Stimulated activated CD8-positive, alpha-beta memory T cell treated with anti-CD3 and anti-CD28 coated beads, Interleukin-15, amount 100 ng/mL, for 48 hours (primary cell): ENCODE measurements at regions not wholly inside any gene's neighbourhood (a gene's known extent, or its start where the extent isn't known, plus 50 kb on each side); places are given as distances from the start of the nearest gene placed in this dataset.
"Not testable (repeated sequence)": the region's sequence is repeated elsewhere in the genome, so short reads cannot be mapped to it uniquely, and the experiment has no call there.

Experiments used
- DNase-seq, 2 donors: peaks; one replicate each; pipeline ENCODE4 v3.0.0-alpha.2; 2020; ENCODE audit warnings: low read depth in 2 of 2

DNA sequence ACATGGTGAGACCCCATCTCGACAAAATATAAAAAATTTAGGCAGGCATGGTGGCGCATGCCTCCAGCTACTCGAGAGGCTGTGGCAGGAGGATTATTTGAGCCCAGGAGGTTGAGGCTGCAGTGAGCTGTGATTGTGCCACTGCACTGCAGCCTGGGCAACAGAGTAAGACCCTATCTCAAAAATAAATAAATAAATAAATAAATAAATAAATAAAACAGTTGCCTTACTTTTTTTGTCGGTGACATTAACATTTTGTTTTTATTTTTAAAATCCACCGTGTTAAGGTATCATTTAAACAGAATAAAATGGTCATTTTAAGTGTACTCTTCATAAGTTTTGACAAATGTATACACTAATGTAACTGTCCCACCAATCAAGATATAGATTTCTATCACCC, 57.0 kb downstream of the RASL11A start:
- no peak for DNase-seq

DNA sequence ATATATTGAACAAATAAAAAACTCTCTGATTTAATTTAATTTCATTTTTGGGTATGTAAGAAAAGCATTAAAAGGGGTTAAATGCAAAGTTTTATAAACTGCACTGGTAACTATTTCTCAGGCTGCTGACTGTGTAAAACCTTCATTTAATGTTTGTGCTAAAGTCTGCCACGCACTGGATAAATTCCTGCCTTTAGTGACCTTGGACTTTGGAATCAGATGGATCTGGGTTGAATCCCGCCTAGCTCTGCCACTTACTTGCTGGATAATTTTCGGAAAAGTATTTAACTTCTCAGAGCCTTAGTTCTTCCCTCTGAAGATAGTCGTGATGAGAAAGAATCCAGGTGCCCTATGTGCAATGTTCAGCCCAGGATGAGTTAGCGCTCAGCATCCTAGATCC, 58.6 kb downstream of the RASL11A start:
- DNase-seq = no peak

DNA sequence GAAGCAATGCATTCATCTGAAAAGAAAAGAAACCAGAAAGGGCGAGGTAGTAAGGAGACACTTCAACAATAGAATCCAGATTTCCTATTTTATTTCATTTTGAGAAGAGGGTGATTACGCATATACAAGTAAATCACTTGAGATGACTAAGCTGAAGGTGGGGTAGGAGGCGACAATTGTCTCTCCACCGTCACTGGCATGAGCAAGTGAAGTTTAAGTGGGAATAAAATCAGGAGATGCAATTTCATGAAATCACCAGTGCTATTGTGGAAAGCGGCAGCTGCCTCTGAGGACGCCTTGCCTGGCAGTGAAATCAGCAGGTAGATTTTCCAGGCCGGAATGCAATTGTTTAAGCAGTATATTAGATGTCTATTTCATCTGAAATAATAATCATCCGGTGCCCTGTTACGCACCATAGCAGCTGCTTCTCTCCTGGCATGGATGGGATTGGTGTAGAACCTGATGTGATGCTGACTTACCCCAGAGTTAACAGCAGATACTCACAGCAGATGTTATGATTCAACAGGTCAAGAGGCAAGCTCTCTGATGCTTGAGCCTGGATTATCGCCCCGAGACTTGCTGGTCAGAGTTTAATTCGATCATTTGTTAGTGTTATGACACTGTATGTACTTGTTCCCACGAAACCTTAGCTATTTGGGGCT, 64.3 kb downstream of the RASL11A start:
- DNase-seq = no peak

DNA sequence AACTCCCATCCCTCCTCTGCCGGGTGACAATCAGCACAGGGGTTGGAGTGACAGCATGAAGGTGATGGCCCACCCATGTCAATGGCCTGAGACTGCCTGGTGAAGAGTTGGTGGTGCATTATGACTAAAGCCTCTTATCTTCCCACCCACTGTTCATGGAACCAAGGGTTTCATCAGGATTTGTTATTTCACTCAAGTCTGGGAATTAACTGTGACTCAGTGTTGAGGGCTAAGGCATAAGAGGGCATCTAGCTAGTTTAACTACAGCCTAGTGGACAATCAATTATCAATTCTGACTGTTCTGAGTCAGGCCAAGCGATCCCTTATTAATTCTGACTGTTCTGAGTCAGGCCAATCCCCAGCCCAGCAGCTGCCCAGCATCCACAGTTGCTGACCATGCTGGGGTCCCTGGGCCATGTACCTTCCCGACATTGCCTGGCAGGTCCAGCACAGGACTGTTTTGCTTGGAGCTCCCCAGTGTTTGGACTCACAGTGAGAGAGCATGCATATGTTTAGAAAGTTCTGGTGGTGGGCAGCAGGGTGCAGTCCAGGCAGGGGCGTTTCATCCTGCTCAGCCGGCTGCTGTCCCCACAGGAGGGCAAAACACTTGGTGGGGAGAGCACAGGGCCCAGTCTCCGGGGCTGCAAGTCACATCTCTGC, 65.5 kb downstream of the RASL11A start:
- no peak for DNase-seq

DNA sequence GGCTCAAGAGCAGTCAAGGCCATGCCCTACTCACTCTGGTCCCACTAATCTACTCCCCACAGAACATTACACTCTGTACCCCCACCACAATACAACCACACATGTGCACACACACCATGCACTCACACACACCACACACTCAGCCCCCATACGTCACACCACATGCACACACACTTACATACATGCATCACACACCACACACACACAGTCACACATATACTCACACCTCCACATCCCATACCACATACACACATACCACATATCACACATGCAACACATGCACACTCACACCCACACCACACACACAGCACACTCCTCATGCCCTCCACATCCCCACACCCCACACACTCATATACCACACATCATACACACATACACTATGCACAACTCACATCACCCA, 67.6 kb downstream of the RASL11A start:
- DNase-seq = no peak

DNA sequence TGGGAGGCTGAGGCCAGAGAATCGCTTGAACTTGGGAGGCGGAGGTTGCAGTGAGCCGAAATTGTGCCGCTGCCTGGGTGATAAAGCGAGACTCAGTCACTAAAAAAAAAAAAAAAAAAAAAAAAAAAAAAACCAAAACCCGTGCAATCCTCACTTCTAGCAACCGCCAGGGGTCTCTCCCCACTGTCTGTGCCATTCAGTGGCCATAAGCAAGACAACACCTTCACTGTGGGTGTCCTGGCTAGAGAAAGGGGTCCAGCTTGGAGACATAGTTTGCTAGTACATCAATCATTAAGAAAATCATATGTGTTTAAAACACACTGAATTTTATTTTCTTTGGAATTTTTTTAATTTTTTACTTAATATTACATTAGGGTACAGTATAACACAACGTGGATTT, 68.2 kb downstream of the RASL11A start:
- no peak for DNase-seq

DNA sequence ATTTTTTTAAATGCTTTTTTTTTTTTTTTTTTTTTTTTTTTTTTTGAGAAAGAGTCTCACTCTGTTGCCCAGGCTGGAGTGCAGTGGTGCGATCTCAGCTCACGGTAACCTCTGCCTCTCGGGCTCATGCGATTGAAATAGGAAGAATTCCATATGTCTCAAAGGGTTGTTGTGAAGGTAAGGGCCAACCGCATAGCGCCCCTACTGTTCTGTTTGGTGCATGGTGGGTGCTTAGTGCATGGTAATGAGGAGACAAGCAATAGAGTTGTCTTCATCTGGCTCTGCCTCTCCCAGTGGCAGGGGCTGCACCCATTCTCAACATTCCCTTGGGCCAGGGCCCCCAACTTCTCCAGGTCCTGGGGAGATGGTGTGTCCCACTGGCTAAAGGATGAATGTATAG, 68.7 kb downstream of the RASL11A start:
- peak in 1 of 2 donors; percentile 17 for DNase-seq

DNA sequence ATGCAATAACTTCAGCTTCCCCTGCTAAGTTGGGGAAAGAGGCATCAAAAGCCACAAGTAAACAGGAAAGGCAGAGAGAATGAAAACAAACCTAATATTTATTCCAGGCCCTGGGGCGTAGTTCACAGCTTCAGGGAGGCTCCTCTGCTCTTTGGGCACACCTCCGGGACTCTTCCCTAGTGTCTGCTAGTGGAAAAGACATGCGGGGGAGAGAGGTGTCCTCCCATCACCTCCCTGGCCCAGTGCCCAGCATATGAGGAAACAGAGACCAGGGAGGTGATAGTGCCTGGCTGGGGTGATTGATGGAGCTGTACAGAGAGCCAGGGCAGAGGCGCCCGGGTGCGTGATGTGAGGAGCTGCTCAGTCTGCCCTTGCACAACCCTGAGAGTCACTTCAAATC, 71.0 kb downstream of the RASL11A start:
- DNase-seq = no peak

DNA sequence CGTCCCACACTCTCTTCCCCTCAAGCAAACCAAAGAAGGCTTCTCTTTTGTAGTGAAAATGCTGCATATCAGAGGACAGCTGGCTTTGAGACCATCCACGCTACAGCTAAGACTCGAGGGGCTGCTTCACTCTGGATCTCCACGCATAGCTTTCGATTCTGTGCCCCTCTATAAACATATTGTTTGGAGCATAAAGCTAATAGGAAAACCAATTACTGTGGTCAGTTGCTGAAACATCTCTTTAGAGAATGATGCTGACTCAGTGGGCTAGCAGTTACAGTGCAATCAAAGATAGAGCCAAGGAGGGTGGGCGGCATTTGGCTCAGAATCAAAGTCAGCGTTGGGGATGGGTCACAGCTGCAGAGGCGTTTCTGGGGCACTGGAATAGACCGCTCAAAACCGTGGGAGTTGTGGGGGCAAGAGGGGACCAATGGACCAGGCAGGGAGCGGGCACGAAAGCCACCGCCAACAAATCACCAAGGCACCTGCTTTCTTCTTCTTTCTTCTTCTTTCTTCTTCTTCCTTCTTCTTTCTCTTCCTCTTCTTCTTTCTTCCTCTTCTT, 76.7 kb downstream of the RASL11A start:
- DNase-seq = no peak

DNA sequence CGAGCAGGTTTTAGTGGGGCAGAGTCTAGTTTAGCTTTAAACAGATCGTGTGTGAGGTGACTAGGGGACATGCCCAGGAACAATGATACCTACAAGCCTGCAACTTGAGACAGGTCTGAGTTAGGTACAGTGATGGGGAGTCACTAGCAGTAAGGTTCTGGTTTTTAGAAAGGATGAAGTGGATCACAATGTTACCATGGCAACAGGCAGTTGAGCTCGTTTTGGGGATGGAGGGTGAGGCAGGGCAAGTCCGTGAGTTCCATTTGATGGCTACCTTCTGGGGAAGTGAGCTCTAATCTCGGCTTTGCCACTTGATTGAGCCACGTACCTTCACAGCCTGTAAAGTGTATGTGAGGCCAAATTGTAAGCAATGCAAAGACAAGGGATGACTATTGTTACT, 76.0 kb upstream of the GTF3A start:
- DNase-seq = no peak

DNA sequence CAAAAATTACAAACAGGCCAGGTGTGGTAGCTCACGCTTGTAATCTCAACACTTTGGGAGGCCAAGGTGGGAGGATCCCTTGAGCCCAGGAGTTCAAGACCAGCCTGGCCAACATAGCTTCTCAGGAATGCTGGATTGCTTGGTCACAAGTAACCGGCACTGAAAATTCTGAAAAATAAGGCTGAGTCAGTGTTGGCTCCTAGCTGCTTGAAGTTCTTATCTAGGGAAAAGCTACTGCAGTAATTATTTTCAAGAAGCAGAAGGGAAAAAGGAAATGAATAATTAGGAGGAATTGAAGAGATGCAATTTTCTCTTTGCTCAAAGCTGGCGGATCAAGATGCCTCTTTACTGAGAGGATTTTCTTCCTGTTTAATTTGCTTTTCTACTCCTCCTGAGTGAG, 75.0 kb upstream of the GTF3A start:
- DNase-seq = no peak

DNA sequence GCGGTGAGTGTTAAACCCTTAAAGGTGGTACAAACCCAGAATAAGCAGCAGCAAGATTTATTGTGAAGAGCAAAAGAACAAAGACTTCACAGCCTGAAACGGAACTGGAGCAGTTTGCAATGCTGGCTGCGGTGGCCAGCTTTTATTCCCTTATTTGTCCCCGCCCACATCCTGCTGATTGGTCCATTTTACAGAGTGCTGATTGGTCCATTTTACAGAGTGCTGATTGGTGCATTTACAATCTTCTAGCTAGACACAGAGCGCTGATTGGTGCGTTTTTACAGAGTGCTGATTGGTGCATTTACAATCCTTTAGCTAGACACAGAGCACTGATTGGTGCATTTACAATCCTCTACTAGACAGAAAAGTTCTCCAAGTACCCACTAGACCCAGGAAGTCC, 73.6 kb upstream of the GTF3A start:
- not testable (repeated sequence) for DNase-seq

DNA sequence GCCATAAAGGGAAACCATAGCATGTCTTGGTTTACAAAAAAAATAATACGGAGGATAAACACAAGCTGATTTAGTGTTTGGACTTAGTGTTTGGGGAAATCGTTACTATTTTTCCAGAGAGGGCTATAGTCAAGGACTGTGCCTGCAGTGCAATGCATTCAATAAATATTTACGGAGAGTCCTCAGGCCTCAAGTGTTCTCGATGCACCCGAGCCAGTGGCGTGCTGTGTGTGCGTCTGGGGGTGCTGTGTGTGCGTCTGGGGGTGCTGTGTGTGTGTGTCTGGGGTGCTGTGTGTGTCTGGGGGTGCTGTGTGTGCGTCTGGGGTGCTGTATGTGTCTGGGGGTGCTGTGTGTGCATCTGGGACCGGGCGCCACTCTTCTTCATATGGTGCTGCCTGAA, 71.7 kb upstream of the GTF3A start:
- DNase-seq = no peak

DNA sequence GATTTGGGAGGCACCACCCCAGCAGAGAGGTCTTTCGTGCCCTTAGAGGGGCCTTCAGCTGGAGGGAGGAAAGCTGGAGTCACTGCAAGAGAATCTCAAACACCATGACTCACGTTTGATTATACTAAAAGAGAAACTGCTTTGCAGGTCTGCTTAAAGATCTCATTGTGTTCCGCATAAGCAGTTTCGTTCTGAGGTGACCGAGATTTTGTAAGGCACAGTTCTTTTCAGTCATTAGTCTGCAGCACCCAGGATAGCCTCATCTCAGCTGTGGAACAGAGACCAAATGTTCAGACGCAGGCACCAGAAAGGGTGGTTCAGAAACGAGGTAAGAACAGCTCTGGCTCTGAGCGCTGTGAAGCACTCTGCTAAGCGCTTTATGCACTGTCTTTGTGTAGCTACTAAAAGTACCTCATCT, 71.2 kb upstream of the GTF3A start:
- DNase-seq = peak in 1 of 2 donors; percentile 38

DNA sequence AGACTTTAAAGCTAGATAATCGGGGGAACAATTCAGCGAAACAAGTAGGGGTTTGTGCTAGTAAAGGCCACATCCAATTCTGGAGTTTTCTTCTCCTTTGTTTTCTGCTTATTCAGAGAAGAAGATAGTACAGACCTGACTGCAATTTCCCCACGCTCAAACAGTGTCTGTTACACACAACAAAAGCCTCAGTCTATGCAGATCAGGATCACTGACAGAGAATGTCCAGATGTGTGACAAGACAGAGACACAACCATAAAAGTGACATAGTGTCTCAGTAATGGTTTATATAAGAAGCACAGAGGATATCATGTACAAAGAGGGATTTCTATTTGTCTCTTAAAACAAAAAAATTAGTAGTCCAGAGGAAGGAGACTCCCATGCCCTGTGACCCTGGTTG, 70.7 kb upstream of the GTF3A start:
- DNase-seq = no peak

DNA sequence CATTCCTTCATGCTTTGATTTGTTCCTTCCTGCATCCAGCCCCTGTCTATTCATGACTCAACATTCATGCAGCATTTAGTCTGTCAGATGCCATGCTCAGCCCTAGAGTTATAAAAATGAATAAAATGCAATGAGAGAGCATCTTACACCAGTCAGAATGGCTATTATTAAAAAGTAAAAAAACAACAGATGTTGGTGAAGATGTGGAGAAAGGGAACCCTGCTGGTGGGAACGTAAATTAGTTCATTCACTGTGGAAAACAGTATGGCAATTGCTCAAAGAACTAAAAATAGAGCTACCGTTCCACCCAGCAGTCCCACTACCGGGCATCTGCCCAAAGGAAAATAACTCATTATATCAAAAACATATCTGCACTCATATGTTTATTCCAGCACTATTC, 70.0 kb upstream of the GTF3A start:
- DNase-seq = no peak

DNA sequence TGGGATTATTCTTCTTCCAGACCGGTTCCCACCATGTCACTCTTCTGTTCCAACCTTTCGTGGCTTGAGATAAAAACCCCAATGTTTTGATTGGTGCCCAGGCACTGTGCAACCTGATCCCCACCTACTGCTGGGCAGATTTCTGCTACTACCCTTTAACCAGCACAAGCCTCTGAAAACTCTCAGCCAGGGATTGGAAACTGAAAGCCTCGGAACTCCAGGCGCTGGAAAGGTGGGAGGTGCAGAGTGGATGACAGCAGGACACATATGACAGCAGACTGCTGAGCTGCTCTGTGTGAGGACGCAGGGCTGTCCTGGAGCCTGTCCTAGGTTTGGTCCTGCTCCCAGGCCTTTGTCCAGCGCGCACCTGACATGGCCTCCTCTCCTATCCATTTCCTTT, 68.5 kb upstream of the GTF3A start:
- DNase-seq = no peak

DNA sequence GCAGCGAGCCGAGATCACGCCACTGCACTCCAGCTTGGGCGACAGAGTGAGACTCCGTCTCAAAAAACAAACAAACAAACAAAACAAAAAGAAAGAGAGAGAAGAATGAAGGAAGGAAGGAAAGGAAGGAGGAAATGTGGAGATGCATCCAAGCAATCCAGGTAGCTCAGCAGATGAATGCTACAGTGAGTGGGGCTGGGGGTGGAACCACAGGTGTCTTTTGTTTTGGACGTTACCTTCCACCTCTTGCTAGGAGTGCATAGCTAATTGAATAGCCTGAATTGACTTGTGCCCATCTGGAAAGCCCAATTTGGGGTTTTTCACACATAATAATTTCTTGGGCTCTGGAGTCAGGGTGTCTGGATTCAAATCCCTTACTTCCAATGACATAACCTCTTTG, 66.0 kb upstream of the GTF3A start:
- DNase-seq = no peak

DNA sequence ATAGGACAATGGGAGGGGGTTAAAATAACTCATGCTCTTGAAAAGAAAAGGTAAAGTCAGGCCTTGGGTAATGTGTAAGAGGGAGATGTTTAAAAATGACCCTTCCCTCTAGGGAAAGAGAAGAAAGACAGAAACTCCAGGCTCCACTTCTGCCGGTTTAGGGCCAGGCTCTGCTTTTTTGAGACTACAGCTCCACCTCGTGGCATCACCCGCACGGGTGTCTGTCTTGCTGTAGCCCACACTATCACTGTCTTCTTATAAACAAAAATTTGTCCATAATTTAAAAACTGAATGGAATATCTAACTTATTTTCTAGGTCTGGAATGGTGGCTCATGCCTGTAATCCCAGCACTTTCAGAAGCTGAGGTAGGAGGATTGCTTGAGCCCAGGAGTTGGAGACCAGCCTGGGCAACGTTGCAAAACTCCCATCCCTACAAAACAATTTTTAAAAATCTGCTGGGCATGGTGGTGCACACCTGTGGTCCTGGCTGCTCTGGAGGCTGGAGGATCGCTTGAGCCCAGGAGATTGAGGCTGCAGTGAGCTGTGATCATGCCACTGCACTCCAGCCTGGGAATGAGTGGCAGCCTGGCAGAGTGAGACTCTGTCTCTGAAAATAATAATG, 65.1 kb upstream of the GTF3A start:
- peak in 1 of 2 donors; percentile 35 for DNase-seq

DNA sequence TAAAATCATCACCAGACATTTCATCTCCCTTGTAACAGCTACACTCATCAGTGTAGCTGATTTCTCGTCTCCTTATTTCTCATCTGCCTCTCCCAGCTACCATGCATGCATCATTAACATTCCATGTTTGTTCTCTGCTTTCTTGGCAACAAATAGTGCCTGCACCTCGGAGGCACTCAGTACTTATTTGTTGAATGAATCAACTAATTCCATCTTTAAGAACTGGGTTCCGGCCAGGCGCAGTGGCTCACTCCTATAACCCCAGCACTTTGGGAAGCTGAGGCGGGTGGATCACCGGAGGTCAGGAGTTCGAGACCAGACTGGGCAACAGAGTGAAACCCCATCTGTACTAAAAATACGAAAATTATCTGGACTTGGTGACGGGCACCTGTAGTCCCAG, 63.9 kb upstream of the GTF3A start:
- DNase-seq = no peak

DNA sequence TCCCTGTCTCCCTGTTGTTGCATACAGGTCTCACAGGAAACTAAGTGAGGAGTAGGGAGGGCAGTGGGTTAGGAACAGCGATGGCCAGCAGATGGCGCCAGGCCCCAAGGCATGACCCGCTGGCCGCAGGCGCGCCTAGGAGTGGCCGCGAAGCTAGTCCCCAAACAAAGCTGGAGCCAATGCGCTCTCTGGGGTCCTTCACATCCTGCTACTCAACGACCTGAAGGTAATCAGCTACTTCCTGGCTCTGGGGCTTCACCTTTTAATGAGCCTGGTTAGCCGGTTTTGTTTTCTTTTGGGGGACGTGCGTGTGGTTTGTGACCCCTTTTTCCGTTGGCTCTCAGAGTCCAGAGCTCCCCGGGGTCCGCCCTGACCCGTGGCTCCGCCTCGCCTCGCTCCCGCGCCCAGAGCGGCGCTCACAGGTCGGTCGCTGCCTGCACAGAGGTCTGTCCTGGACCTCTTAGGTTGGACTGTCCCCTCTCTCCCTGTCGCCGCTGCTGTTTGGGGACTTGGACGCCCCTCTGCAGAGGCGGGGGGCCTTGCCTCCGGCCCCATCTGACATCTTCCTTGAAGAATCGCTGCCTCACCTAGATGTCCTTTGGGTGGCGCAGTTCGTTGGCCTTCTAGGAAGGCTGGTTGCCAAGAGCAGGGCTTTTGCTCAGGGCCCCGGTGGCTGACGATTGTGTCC, 62.2 kb upstream of the GTF3A start:
- peak; percentile 66 to 70 for DNase-seq

DNA sequence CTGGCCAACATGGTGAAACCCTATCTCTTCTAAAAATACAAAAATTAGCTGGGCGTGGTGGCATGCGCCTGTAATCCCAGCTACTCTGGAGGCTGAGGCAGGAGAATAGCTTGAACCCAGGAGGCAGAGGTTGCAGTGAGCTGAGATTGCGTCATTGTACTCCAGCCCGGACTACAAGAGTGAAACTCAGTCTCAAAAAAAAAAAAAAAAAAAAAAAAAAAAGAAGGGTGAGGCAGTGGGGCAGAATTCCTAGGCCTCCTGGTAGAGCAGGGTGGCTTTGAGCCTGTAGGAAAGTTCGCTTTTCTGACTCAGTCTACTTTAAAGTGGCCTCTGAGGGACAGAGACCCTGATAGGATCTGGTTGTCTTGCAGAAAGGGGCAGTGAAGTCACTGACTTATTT, 60.8 kb upstream of the GTF3A start:
- DNase-seq = not testable (repeated sequence)

DNA sequence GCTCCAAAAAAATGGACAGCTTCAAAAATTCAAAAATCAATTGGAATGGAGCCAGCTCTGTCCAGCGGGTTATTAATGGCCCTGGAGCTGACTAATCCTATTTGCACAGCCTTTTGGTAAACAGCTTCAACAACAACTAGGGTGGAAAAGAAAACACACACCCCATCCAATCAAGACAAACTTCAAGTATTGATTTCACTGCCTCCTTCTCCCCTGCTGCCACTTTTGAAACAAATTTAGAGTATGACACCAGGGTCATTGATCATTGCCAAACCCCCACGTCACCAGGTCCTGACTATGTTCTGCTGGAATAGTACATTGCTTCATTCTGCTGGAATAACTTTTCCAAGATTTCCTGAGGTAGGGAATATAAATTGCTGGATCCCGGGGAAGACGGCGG, 56.8 kb upstream of the GTF3A start:
- DNase-seq = no peak
